Ishikawa (cell line): ENCODE measurements at regions not wholly inside any gene's neighbourhood (a gene's known extent, or its start where the extent isn't known, plus 50 kb on each side); places are given as distances from the start of the nearest gene placed in this dataset.

Source experiments
- CEBPB ChIP-seq: IDR thresholded peaks from 2 replicates; pipeline ENCODE4 v1.6.1; 2012
- CREB1 ChIP-seq: IDR thresholded peaks from 2 replicates; pipeline ENCODE4 v1.6.1; 2012; ENCODE audit warnings: low read depth
- EGR1 ChIP-seq: IDR thresholded peaks from 2 replicates; pipeline ENCODE4 v1.6.1; 2012
- EP300 ChIP-seq: IDR thresholded peaks from 2 replicates; pipeline ENCODE4 v1.6.1; 2012; ENCODE audit warnings: borderline replicate concordance
- FOXM1 ChIP-seq: IDR thresholded peaks from 2 replicates; pipeline ENCODE4 v1.6.1; 2012; ENCODE audit warnings: low read depth, borderline replicate concordance
- NFIC ChIP-seq: IDR thresholded peaks from 2 replicates; pipeline ENCODE4 v1.6.1; 2012
- RAD21 ChIP-seq: IDR thresholded peaks from 2 replicates; pipeline ENCODE4 v1.6.1; 2012; ENCODE audit warnings: low read depth
- TAF1 ChIP-seq: IDR thresholded peaks from 2 replicates; pipeline ENCODE4 v1.6.1; 2012; ENCODE audit warnings: low read depth, mild to moderate bottlenecking
- TCF12 ChIP-seq: IDR thresholded peaks from 2 replicates; pipeline ENCODE4 v1.6.1; 2012; ENCODE audit warnings: low read depth
- TEAD4 ChIP-seq: IDR thresholded peaks from 2 replicates; pipeline ENCODE4 v1.6.1; 2012
- YY1 ChIP-seq: IDR thresholded peaks from 2 replicates; pipeline ENCODE4 v1.6.1; 2012; ENCODE audit warnings: low read depth
- ZBTB7A ChIP-seq: IDR thresholded peaks from 2 replicates; pipeline ENCODE4 v1.6.1; 2012; ENCODE audit warnings: low read depth
- TF ChIP-seq, protein P1 (sequence below): IDR thresholded peaks from 2 replicates; pipeline ENCODE4 v1.6.1; 2012
- TF ChIP-seq, protein P2 (sequence below): IDR thresholded peaks from 2 replicates; pipeline ENCODE4 v1.6.1; 2012
- TF ChIP-seq, protein P3 (sequence below): IDR thresholded peaks from 2 replicates; pipeline ENCODE4 v1.6.1; 2012; ENCODE audit warnings: low read depth, mild to moderate bottlenecking

DNA sequence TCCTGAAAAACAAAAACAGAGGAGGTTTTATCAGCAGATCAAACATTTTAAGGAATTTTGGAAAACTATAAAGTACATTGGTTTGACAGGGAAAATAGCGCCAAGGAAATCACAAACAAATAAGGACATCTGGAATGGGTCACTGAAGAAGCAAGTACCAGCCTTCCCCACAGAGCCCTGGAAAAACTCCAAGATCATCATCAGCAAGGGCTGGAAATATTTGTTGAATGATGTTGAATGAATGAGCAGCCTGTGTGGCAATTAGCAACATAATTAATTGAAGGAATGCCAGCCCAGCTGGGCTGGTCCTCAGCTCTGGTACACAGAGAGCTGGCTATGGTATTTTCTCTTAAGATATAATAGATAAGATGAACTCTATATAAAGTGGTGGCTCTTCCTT, 290.4 kb downstream of the HS3ST3A1 start:
- no peak for TF ChIP-seq TEAD4
- TF ChIP-seq, protein P1, sequence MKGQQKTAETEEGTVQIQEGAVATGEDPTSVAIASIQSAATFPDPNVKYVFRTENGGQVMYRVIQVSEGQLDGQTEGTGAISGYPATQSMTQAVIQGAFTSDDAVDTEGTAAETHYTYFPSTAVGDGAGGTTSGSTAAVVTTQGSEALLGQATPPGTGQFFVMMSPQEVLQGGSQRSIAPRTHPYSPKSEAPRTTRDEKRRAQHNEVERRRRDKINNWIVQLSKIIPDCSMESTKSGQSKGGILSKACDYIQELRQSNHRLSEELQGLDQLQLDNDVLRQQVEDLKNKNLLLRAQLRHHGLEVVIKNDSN: no peak
- TF ChIP-seq, protein P2, sequence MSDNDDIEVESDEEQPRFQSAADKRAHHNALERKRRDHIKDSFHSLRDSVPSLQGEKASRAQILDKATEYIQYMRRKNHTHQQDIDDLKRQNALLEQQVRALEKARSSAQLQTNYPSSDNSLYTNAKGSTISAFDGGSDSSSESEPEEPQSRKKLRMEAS: no peak
- TF ChIP-seq NFIC: no peak
- no peak for TF ChIP-seq FOXM1

DNA sequence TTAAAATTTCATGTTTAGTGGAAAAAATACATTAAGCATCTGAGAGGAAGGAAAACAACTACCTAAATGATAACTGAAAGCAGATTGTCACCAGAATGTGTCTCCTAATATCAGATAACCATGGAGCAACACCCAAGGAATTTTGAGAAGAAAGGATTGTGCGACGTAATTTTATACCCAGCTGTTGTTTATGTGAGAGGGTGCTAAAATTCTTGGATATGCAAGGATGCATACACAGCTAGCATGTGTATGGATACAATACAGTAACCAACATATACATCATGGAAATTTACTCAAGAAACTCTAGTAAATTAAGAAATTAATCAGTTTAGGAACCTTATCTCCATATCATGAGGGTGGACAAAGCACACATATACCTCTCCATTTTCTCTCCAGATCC, 290.9 kb downstream of the HS3ST3A1 start:
- TF ChIP-seq, protein P3, sequence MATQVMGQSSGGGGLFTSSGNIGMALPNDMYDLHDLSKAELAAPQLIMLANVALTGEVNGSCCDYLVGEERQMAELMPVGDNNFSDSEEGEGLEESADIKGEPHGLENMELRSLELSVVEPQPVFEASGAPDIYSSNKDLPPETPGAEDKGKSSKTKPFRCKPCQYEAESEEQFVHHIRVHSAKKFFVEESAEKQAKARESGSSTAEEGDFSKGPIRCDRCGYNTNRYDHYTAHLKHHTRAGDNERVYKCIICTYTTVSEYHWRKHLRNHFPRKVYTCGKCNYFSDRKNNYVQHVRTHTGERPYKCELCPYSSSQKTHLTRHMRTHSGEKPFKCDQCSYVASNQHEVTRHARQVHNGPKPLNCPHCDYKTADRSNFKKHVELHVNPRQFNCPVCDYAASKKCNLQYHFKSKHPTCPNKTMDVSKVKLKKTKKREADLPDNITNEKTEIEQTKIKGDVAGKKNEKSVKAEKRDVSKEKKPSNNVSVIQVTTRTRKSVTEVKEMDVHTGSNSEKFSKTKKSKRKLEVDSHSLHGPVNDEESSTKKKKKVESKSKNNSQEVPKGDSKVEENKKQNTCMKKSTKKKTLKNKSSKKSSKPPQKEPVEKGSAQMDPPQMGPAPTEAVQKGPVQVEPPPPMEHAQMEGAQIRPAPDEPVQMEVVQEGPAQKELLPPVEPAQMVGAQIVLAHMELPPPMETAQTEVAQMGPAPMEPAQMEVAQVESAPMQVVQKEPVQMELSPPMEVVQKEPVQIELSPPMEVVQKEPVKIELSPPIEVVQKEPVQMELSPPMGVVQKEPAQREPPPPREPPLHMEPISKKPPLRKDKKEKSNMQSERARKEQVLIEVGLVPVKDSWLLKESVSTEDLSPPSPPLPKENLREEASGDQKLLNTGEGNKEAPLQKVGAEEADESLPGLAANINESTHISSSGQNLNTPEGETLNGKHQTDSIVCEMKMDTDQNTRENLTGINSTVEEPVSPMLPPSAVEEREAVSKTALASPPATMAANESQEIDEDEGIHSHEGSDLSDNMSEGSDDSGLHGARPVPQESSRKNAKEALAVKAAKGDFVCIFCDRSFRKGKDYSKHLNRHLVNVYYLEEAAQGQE: no peak
- TF ChIP-seq RAD21 (no peak), YY1 (no peak), ZBTB7A (no peak), NFIC (no peak), EGR1 (no peak), FOXM1 (no peak), TAF1 (no peak), CREB1 (no peak), TCF12 (no peak), EP300 (no peak), TEAD4 (no peak), CEBPB (no peak)
- TF ChIP-seq, protein P2: no peak
- TF ChIP-seq, protein P1: no peak

DNA sequence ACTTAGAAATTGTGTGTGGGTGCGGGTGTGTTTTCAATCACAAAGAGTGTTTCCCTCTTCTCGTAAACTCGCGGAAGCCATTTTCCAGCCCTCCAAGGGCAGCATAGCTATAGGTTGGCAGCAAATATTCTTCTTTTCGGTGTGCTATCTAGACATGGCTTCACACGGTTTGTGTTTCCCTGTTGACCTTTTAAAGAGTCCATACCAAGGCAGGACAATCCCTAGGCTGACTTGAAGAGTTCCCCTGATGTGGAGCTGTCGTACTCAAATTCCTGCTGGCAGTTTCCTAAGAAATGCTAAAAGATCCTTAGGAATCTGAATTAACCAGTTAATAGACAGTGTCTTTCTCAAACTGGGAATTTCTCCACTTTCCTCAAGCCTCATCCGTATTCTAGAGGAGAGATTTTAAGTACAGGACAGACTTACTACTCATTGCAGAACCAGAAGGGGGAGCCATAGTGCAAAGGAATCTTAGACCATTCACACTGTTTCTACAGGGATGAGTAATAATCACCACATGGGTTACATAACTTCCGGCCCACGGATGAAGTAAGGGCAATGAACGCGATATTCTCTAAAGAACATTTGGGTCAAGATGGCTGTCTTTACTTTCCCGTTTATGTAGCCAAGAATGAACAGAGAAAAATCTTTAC, 288.6 kb upstream of the ELAC2 start:
- TF ChIP-seq RAD21: peak; percentile 27; the same call in 1 of the 2 replicates
- no peak for TF ChIP-seq TEAD4
- TF ChIP-seq CREB1: no peak
- TF ChIP-seq EP300: no peak
- TF ChIP-seq TCF12: no peak

DNA sequence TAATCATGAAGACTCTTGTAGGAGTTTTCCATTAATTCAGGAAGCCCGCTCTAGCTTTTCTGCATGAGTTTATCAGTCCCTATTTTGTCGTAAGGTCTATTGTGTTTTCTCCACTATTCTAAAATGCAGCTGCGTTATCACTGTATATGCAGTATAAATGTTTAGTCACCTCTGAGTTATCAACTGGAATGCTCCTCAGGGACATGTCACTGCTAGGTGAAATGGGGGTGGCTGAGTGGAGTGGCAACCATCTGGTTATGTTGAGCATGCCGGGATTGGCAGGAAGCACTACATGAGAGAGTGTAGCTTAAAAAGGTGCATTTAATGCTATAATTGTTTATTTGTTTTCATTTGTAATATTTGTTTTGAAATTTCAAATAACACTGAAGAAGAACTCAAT, 285.2 kb upstream of the ELAC2 start:
- no peak for TF ChIP-seq ZBTB7A
- no peak for TF ChIP-seq FOXM1
- TF ChIP-seq, protein P1: no peak
- TF ChIP-seq, protein P3: no peak
- TF ChIP-seq YY1: no peak
- no peak for TF ChIP-seq TAF1
- TF ChIP-seq EP300: no peak
- TF ChIP-seq RAD21: no peak
- TF ChIP-seq CREB1: no peak
- TF ChIP-seq TEAD4: no peak
- TF ChIP-seq, protein P2: no peak
- TF ChIP-seq NFIC: no peak

DNA sequence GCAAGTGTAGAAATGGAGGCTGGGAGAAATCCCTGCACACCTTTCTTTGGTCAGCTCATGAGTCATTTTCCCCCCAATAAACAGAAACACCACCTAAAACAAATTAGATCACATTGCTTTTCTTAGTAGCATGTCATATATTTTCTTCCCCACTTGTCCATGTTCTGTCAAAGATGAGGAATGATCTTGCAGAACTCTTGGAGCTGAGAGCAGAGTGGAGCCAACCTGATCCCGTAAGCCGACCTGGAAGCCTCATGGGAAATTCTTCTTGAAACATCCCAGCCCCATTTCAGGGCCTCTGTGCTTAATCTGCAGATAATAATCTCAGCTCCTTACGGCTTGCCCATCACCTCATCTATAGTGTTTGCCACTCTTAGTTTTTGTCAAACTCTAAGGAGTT, 284.6 kb upstream of the ELAC2 start:
- no peak for TF ChIP-seq ZBTB7A
- no peak for TF ChIP-seq TCF12
- TF ChIP-seq, protein P3: no peak
- no peak for TF ChIP-seq EP300
